GM19455 (cell line): ENCODE measurements at regions not wholly inside any gene's neighbourhood (a gene's known extent, or its start where the extent isn't known, plus 50 kb on each side); places are given as distances from the start of the nearest gene placed in this dataset.

Source experiments
- ATAC-seq: cut with Tn5 transposase; IDR thresholded peaks from one replicate; pipeline ENCODE4 v1.9.1; 2021; ENCODE audit not compliant: unreplicated experiment

DNA sequence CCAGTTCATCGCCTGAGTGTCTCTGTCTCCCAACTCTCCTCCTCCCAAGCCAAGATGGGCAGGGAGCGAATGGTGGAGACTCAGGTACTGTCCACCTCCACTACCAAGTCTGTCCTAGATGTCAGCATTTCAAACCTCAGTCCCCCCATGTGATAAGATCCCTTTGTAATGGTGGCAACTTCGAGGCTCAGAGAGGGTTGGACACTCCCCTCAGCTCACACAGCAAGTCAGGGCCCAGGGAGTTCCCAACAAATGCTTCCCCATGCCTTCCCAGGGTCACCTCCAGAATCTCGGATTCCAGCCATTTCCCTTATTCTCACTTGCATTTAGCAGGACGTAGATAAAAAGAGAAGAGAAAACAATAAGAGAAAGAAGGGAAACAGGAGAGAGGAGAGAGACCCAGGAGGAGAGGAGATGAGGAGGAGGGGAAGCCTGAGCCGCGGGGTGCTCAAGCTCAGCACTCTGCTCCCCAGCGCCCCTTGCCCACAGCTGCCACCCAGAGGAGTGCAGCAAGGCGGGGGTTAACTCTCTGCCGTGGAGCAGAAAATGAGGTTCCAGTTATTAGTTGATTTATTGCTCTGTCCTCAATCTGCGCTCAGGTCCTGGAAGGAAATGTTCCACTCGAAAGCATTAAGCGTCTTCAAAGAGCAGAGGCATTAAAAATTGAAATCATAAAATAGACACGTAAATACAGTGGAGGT, 84.1 kb upstream of the LINGO1 start:
- no peak for ATAC-seq

- no peak for ATAC-seq
Observed at GRCh38 chr15:77715860-77716259, 83.1 kb upstream of the LINGO1 start.

- no peak for ATAC-seq
Observed at GRCh38 chr15:77715051-77715450, 82.3 kb upstream of the LINGO1 start.

DNA sequence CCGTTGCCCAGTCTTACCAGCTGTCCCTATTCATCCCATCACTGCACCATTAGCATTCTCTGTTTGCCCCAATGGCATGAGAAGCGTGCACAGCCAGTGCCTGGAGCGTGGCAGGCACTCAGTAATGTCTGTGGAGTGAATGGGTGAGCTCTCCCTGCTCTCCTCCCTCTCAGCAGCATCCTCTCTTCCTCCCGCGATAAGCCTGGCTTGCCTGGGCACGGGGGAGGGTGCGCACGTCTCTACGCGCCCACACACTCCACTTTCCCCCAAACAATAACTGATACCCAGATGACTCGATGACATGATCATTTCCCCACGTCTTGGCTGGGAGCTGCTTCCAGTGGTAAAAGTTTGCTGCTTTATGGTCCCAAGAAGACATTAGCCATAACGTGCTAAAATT, 81.8 kb upstream of the LINGO1 start:
- no peak for ATAC-seq

- no peak for ATAC-seq
Observed at GRCh38 chr15:77714023-77714422, 81.3 kb upstream of the LINGO1 start.

DNA sequence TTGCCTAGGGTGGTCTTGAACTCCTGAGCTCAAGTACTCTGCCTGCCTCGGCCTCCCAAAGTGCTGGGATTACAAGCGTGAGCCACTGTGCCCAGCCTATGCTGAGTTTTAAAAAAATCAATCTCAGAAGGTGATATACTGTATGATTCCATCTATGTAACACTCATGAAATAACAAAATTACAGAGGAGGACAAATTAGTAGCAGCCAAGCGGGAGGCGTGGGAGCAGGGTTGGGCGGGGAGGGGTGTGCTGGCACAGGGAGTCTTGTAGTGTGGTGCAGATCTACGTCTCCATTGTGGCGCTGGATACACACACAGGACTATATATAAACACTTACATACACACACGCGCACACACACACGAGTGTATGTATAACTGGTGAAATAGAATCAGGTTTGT, 80.6 kb upstream of the LINGO1 start:
- ATAC-seq: no peak

- ATAC-seq: no peak
Observed at GRCh38 chr15:77712438-77712837, 79.7 kb upstream of the LINGO1 start.

- no peak for ATAC-seq
Observed at GRCh38 chr15:77710637-77711036, 77.9 kb upstream of the LINGO1 start.

DNA sequence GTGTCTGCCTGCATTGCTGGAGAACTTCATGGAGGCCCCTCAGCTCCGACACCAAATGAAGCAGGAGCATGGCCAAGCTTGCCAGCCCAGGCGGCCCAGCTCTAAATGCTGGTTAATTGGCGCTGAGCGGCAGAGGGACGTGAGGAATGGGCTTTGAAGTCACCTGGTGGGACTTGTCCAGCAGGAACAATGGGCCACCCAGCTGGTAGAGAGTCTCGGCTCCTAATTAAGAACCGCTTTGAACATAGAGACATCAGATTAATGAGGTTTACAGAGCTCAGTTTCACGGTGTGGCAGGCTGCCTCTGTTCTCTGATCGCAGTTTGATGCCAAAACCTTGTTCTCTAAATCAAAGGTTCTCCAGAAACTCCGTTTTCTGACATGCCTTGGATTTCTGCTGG, 77.5 kb upstream of the LINGO1 start:
- no peak for ATAC-seq

DNA sequence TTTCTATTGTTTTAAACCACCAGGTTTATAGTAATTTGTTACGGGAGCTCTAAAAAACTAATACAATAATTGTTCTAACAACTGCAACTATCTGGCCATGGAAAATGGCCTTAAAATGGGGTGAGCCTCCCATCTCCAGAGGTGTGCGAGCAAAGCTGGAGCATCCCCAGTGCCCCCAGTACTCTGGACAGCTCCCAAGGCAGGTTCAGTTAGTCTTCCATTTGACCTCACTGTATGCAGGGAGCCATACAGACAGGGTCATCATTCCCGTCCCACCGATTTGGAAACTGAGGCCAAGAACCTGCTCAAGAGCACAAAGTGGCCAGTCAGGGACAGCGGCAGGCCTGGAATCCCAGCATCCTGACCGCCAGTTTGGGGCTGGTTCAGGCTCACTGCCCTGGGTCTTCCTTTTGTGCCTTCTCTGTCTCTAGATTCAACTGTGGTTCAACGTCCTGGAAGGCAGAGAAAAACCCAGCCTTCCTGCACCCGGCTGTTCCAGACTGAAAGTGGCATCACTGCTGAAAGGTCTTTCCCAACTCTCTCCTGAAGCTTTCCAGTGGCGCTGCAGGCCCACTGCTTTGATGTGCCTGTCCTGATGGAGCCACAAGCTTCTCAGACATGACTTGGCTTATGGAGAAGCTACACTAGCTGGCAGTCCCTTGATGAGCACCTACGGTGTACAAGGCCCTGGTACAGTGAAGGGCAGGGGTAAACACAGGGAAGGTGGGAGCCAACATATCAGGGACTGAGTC, 76.6 kb upstream of the LINGO1 start:
- no peak for ATAC-seq

GRCh38 chr15:77706482-77707244, 74.0 kb upstream of the LINGO1 start:
- ATAC-seq: no peak

DNA sequence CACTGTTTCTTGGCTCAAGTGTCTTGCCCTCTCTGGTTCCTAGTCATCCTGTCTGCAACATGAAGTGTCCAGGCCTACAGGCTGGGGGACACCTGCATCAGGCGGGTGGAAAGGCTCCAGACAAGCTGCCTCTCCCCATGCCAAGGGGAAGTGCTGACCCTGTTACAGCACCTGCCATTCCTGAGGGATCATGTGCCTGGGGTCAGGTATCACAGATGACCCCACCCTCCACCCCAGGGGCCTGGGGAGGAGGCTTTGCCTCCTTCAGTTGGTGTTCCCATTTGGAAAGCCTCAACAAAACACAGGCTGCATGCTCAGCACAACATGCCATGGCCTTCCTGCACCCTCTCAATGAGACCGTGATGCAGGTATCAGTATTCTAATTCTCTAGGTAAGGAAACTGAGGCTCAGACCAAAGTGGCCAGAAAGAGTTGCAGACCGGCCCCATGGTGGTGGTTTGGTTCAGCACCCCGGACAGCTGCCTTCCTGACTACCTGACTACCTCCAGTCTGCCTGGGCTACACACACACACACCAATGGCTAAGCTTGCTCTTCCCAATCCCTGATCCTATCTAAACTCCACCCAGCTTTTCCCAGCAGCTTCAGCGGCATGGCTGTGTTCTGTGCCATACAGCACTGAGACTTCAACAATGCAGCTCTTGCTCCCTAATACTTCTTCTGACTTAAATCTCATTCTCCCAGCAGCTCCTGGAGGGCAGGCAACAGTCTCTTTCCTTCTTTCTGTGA, 69.7 kb upstream of the LINGO1 start:
- ATAC-seq: no peak

GRCh38 chr15:77698481-77698880, 65.8 kb upstream of the LINGO1 start:
- no peak for ATAC-seq

- no peak for ATAC-seq
Observed at GRCh38 chr15:77697893-77698292, 65.2 kb upstream of the LINGO1 start.

- no peak for ATAC-seq
Observed at GRCh38 chr15:77696871-77697270, 64.2 kb upstream of the LINGO1 start.

GRCh38 chr15:77695961-77696582, 63.4 kb upstream of the LINGO1 start:
- no peak for ATAC-seq

- no peak for ATAC-seq
Observed at GRCh38 chr15:77695548-77695947, 62.8 kb upstream of the LINGO1 start.

GRCh38 chr15:77693576-77693975, 60.9 kb upstream of the LINGO1 start:
- no peak for ATAC-seq

GRCh38 chr15:77692614-77693013, 59.9 kb upstream of the LINGO1 start:
- ATAC-seq: no peak

GRCh38 chr15:77691607-77692006, 58.9 kb upstream of the LINGO1 start:
- no peak for ATAC-seq

DNA sequence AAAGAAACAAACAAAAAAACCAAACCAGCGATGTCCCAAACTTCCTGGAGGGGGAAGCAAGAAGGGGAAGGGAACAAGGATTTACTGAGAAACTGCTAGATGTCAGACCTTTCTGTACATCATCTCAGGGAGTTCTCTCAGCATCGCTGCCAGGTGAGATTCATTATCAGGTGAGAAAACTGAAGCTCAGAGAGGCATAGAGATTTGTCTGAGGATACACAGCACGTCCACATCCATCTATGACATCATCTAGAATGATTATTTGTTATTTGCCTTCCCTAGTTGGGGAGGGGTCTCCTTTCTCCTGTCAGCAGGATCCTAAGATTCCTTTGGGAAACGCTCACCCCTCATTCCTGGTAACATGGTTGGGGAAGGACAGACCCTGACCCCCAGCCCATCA, 57.1 kb upstream of the LINGO1 start:
- ATAC-seq: no peak
